ENCODE measurements at regions not wholly inside any gene's neighbourhood (a gene's known extent, or its start where the extent isn't known, plus 50 kb on each side); places are given as distances from the start of the nearest gene placed in this dataset.

DNA sequence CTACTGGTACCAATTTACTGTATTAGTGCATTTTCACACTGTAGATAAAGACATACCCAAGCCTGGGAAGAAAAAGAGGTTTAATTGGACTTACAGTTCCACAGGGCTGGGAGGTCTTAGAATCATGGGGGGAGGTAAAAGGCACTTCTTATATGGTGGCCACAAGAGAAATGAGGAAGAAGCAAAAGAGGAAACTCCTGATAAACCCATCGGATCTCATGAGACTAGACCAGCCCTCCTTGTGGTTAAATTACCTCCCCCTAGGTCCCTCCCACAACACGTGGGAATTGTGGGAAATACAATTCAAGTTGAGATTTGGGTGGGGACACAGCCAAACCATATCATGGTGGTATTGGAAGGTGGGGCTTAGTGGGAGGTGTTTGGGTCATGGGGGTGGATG, 56.5 kb upstream of the SPDL1 start (continued):
- TF ChIP-seq, protein P1, sequence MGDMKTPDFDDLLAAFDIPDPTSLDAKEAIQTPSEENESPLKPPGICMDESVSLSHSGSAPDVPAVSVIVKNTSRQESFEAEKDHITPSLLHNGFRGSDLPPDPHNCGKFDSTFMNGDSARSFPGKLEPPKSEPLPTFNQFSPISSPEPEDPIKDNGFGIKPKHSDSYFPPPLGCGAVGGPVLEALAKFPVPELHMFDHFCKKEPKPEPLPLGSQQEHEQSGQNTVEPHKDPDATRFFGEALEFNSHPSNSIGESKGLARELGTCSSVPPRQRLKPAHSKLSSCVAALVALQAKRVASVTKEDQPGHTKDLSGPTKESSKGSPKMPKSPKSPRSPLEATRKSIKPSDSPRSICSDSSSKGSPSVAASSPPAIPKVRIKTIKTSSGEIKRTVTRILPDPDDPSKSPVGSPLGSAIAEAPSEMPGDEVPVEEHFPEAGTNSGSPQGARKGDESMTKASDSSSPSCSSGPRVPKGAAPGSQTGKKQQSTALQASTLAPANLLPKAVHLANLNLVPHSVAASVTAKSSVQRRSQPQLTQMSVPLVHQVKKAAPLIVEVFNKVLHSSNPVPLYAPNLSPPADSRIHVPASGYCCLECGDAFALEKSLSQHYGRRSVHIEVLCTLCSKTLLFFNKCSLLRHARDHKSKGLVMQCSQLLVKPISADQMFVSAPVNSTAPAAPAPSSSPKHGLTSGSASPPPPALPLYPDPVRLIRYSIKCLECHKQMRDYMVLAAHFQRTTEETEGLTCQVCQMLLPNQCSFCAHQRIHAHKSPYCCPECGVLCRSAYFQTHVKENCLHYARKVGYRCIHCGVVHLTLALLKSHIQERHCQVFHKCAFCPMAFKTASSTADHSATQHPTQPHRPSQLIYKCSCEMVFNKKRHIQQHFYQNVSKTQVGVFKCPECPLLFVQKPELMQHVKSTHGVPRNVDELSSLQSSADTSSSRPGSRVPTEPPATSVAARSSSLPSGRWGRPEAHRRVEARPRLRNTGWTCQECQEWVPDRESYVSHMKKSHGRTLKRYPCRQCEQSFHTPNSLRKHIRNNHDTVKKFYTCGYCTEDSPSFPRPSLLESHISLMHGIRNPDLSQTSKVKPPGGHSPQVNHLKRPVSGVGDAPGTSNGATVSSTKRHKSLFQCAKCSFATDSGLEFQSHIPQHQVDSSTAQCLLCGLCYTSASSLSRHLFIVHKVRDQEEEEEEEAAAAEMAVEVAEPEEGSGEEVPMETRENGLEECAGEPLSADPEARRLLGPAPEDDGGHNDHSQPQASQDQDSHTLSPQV (IDR thresholded peaks at IDR 0.05), result no peak
- TF ChIP-seq, protein P2, sequence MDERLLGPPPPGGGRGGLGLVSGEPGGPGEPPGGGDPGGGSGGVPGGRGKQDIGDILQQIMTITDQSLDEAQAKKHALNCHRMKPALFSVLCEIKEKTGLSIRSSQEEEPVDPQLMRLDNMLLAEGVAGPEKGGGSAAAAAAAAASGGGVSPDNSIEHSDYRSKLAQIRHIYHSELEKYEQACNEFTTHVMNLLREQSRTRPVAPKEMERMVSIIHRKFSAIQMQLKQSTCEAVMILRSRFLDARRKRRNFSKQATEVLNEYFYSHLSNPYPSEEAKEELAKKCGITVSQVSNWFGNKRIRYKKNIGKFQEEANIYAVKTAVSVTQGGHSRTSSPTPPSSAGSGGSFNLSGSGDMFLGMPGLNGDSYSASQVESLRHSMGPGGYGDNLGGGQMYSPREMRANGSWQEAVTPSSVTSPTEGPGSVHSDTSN (CRISPR knock-in tag; IDR thresholded peaks at IDR 0.05; ENCODE audit: low read depth), result no peak
- TF ChIP-seq, protein P2 (tag; conservative IDR thresholded peaks at IDR 0.05; ENCODE audit: low read depth), result no peak
- no peak for TF ChIP-seq NFRKB (IDR thresholded peaks at IDR 0.05; ENCODE audit: low read depth)
- TF ChIP-seq, protein P3, sequence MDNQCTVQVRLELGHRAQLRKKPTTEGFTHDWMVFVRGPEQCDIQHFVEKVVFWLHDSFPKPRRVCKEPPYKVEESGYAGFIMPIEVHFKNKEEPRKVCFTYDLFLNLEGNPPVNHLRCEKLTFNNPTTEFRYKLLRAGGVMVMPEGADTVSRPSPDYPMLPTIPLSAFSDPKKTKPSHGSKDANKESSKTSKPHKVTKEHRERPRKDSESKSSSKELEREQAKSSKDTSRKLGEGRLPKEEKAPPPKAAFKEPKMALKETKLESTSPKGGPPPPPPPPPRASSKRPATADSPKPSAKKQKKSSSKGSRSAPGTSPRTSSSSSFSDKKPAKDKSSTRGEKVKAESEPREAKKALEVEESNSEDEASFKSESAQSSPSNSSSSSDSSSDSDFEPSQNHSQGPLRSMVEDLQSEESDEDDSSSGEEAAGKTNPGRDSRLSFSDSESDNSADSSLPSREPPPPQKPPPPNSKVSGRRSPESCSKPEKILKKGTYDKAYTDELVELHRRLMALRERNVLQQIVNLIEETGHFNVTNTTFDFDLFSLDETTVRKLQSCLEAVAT (IDR thresholded peaks at IDR 0.05), result no peak
- TF ChIP-seq, protein P4, sequence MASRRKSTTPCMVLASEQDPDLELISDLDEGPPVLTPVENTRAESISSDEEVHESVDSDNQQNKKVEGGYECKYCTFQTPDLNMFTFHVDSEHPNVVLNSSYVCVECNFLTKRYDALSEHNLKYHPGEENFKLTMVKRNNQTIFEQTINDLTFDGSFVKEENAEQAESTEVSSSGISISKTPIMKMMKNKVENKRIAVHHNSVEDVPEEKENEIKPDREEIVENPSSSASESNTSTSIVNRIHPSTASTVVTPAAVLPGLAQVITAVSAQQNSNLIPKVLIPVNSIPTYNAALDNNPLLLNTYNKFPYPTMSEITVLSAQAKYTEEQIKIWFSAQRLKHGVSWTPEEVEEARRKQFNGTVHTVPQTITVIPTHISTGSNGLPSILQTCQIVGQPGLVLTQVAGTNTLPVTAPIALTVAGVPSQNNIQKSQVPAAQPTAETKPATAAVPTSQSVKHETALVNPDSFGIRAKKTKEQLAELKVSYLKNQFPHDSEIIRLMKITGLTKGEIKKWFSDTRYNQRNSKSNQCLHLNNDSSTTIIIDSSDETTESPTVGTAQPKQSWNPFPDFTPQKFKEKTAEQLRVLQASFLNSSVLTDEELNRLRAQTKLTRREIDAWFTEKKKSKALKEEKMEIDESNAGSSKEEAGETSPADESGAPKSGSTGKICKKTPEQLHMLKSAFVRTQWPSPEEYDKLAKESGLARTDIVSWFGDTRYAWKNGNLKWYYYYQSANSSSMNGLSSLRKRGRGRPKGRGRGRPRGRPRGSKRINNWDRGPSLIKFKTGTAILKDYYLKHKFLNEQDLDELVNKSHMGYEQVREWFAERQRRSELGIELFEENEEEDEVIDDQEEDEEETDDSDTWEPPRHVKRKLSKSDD (conservative IDR thresholded peaks at IDR 0.05; ENCODE audit: low read length), result no peak

Measured in K562 (cell line).